SU-DHL-6 (cell line): ENCODE measurements at regions not wholly inside any gene's neighbourhood (a gene's known extent, or its start where the extent isn't known, plus 50 kb on each side); places are given as distances from the start of the nearest gene placed in this dataset.

Experiments used
- H2AFZ ChIP-seq: fragments of 200-600 bp; sonication (generic); 2 replicates; pipeline ENCODE4 v1.6.1; 2014; ENCODE audit warnings: low read depth, mild to moderate bottlenecking, moderate library complexity, mixed read lengths, antibody characterized with exemption, low read length; ENCODE audit not compliant: severe bottlenecking
- H3F3A ChIP-seq: fragments of 200-600 bp; shearing (Covaris generic); 2 replicates; pipeline ENCODE4 v1.6.0; 2016; ENCODE audit warnings: antibody characterized with exemption, mild to moderate bottlenecking; ENCODE audit not compliant: insufficient read depth
- H3K27ac ChIP-seq: fragments of 200-600 bp; sonication (generic); 2 replicates; pipeline ENCODE4 v1.5.1; 2016; ENCODE audit warnings: low read depth, mild to moderate bottlenecking, low read length, moderate library complexity, mixed read lengths
- H3K27me3 ChIP-seq: fragments of 200-600 bp; sonication (generic), shearing (Covaris generic); 2 replicates; pipeline ENCODE4 v1.6.0; 2014; ENCODE audit warnings: mild to moderate bottlenecking, low read length
- H3K36me3 ChIP-seq: fragments of 200-600 bp; sonication (generic); 2 replicates; pipeline ENCODE4 v1.6.1; 2014; ENCODE audit warnings: mild to moderate bottlenecking, low read length, mixed read lengths
- H3K4me2 ChIP-seq: fragments of 300-600, 200-600 bp; shearing (Covaris generic), sonication (generic); 2 replicates; pipeline ENCODE4 v1.6.0; 2014; ENCODE audit warnings: low read length, low read depth, mild to moderate bottlenecking; ENCODE audit not compliant: poor library complexity, severe bottlenecking
- H3K4me3 ChIP-seq: fragments of 200-600 bp; sonication (generic); 2 replicates; pipeline ENCODE4 v1.5.1; 2014; ENCODE audit warnings: antibody characterized with exemption, low read length, mild to moderate bottlenecking, mixed read lengths; ENCODE audit not compliant: insufficient read depth, poor library complexity, severe bottlenecking
- H3K79me2 ChIP-seq: fragments of 200-600 bp; sonication (generic); 2 replicates; pipeline ENCODE4 v1.6.1; 2014; ENCODE audit warnings: mild to moderate bottlenecking, low read length, moderate library complexity; ENCODE audit not compliant: insufficient read depth
- H3K9ac ChIP-seq: fragments of 200-600 bp; sonication (generic); 2 replicates; pipeline ENCODE4 v1.7.0; 2014; ENCODE audit warnings: mild to moderate bottlenecking, low read length
- H3K9me2 ChIP-seq: fragments of 200-600 bp; sonication (generic); replicated peaks from 2 replicates; pipeline ENCODE4 v1.6.1; 2014; ENCODE audit warnings: low read length; ENCODE audit not compliant: insufficient read depth
- H3K9me3 ChIP-seq: fragments of 200-600 bp; sonication (generic); 2 replicates; pipeline ENCODE4 v1.6.1; 2014; ENCODE audit warnings: low read length, mixed read lengths; ENCODE audit not compliant: insufficient read depth
- H4K20me1 ChIP-seq: fragments of 200-600 bp; sonication (generic); 2 replicates; pipeline ENCODE4 v1.6.1; 2014; ENCODE audit warnings: low read depth, mild to moderate bottlenecking, antibody characterized with exemption, low read length, moderate library complexity, mixed read lengths
- CTCF ChIP-seq: fragments of 200-600 bp; sonication (generic); IDR thresholded peaks from one replicate; pipeline ENCODE4 v1.5.1; 2017; ENCODE audit warnings: antibody characterized with exemption, mild to moderate bottlenecking, low read length, moderate library complexity; ENCODE audit not compliant: insufficient read depth, poor library complexity, severe bottlenecking
- EZH2phosphoT487 ChIP-seq: fragments of 200-600 bp; sonication (generic), shearing (Covaris generic); conservative IDR thresholded peaks from 2 replicates; pipeline ENCODE4 v1.6.1; 2018; ENCODE audit warnings: mild to moderate bottlenecking, antibody characterized with exemption, low read length, moderate library complexity, mixed read lengths

GRCh38 chr2:136206613-136207012 is 88.7 kb upstream of the CXCR4 start:
- no peak overlapping the region for H2AFZ ChIP-seq
- TF ChIP-seq EZH2phosphoT487: no peak
- TF ChIP-seq CTCF: no peak
- peak overlapping the region; percentile 94 for H3K27ac ChIP-seq
- H3F3A ChIP-seq: peaks cover 20% of the 10 kb centered on the region
- H3K36me3 ChIP-seq: peaks cover 8% of the 10 kb centered on the region; the same call in 1 of the 2 replicates
- no peaks in the 10 kb centered on the region for H4K20me1 ChIP-seq
- no peaks in the 10 kb centered on the region for H3K79me2 ChIP-seq
- H3K4me2 ChIP-seq: peak overlapping the region; percentile 73
- peak overlapping the region; percentile 56 for H3K9ac ChIP-seq
- H3K4me3 ChIP-seq: peak overlapping the region; percentile 37
- H3K9me3 ChIP-seq: peaks cover 11% of the 10 kb centered on the region; the same call in 1 of the 2 replicates
- no peaks in the 10 kb centered on the region for H3K9me2 ChIP-seq
- H3K27me3 ChIP-seq: no peaks in the 10 kb centered on the region

- peak overlapping the region; percentile 56 for H3K9ac ChIP-seq
- peak overlapping the region; percentile 73 for H3K4me2 ChIP-seq
These were observed 87.7 kb upstream of the CXCR4 start for GRCh38 chr2:136205615-136206014.

GRCh38 chr2:136204971-136205370 is 87.0 kb upstream of the CXCR4 start:
- no peak overlapping the region for H3K9ac ChIP-seq
- H3K79me2 ChIP-seq: no peaks in the 10 kb centered on the region
- H4K20me1 ChIP-seq: no peaks in the 10 kb centered on the region
- peaks cover 5% of the 10 kb centered on the region; the same call in 1 of the 2 replicates for H3K36me3 ChIP-seq
- no peak overlapping the region for H3K4me2 ChIP-seq
- H3F3A ChIP-seq: peaks cover 20% of the 10 kb centered on the region
- no peaks in the 10 kb centered on the region for H3K27me3 ChIP-seq
- peaks cover 5% of the 10 kb centered on the region; the same call in 1 of the 2 replicates for H3K9me3 ChIP-seq
- H3K27ac ChIP-seq: no peak overlapping the region
- H2AFZ ChIP-seq: no peak overlapping the region
- no peak for TF ChIP-seq CTCF
- no peak for TF ChIP-seq EZH2phosphoT487
- no peaks in the 10 kb centered on the region for H3K9me2 ChIP-seq
- no peak overlapping the region for H3K4me3 ChIP-seq

More at GRCh38 chr2:136205615-136206014, 87.7 kb upstream of the CXCR4 start:
- H4K20me1 ChIP-seq: no peaks in the 10 kb centered on the region
- H3K9me3 ChIP-seq: peaks cover 11% of the 10 kb centered on the region; the same call in 1 of the 2 replicates
- H2AFZ ChIP-seq: no peak overlapping the region
- peak overlapping the region; percentile 19 for H3K4me3 ChIP-seq
- H3K79me2 ChIP-seq: no peaks in the 10 kb centered on the region
- no peaks in the 10 kb centered on the region for H3K9me2 ChIP-seq
- peaks cover 8% of the 10 kb centered on the region; the same call in 1 of the 2 replicates for H3K36me3 ChIP-seq
- H3F3A ChIP-seq: peaks cover 20% of the 10 kb centered on the region
- TF ChIP-seq CTCF: no peak
- no peak for TF ChIP-seq EZH2phosphoT487
- H3K27ac ChIP-seq: peak overlapping the region; percentile 94
- no peaks in the 10 kb centered on the region for H3K27me3 ChIP-seq
